Activated CD8-positive, alpha-beta T cell treated with anti-CD3 and anti-CD28 coated beads, Interleukin-2, amount 10 ng/mL, durations not matched to agents 7 days and 5 days (primary cell): ENCODE measurements at regions not wholly inside any gene's neighbourhood (a gene's known extent, or its start where the extent isn't known, plus 50 kb on each side); places are given as distances from the start of the nearest gene placed in this dataset.

Experiments
- ATAC-seq: fragments of 150-1000 bp; cut with Tn5 transposase; one replicate; pipeline ENCODE4 v1.10.0; 2021; ENCODE audit warnings: moderate library complexity
- CTCF ChIA-PET: fragments of 350-600 bp; sonication (Branson Sonifier 250); formaldehyde crosslinking; loops from one replicate; lab custom pipeline; 2021; ENCODE audit warnings: antibody characterized with exemption; lab: Charles Lee
- POLR2A ChIA-PET: fragments of 350-600 bp; sonication (Branson Sonifier 250); formaldehyde crosslinking; loops from one replicate; lab custom pipeline; 2021; ENCODE audit warnings: antibody characterized with exemption; lab: Charles Lee
- DNase-seq: peaks from one replicate; pipeline ENCODE4 v3.0.0-alpha.2; 2020
- H3K27ac Mint-ChIP-seq: one replicate; pipeline ENCODE4 v1.8.0; 2021; ENCODE audit warnings: mild to moderate bottlenecking, mixed read lengths
- H3K27me3 Mint-ChIP-seq: one replicate; pipeline ENCODE4 v1.8.0; 2021; ENCODE audit warnings: low read depth, mixed read lengths
- H3K36me3 Mint-ChIP-seq: one replicate; pipeline ENCODE4 v1.8.0; 2021; ENCODE audit warnings: low read depth, mixed read lengths
- H3K4me1 Mint-ChIP-seq: one replicate; pipeline ENCODE4 v1.8.0; 2021; ENCODE audit warnings: low read depth, mixed read lengths
- H3K4me3 Mint-ChIP-seq: one replicate; pipeline ENCODE4 v1.8.0; 2021; ENCODE audit warnings: mild to moderate bottlenecking, mixed read lengths
- H3K9me3 Mint-ChIP-seq: one replicate; pipeline ENCODE4 v1.8.0; 2022; ENCODE audit warnings: mixed read lengths; ENCODE audit not compliant: insufficient read depth

DNA sequence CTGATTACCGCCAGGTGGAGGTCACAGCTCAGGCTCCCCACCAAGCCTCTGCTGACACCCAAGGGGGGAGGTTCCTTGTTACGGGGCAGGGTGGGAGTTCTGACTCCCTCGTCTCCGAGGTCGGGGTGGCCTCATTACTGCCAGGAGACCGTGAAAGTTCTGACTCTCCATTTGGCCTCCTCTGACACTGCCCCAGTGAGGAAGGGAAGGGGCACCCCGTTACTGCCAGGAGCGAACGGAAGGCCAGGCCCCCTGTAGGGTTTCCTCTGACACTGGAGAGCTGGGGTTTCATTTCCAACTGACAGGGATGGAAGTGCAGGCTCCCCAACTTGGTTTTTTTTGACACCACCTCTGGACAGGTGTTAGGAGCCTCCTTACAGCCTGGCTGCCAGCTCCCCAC lies 138.1 kb upstream of the EEPD1 start:
- Mint-ChIP-seq H3K9me3 (no peaks in the 10 kb centered on the region), H3K27me3 (no peaks in the 10 kb centered on the region), H3K36me3 (no peaks in the 10 kb centered on the region), H3K4me3 (no peak overlapping the region), H3K27ac (no peak overlapping the region), H3K4me1 (no peaks in the 10 kb centered on the region)
- POLR2A ChIA-PET = no interaction called here
- DNase-seq (no peak), ATAC-seq (no peak)
- CTCF ChIA-PET = interaction anchor here (1.2 kb wide), 1 partner anchor 304 kb away, joined by 3 read pairs; no protein-coding TSS in a partner anchor

DNA sequence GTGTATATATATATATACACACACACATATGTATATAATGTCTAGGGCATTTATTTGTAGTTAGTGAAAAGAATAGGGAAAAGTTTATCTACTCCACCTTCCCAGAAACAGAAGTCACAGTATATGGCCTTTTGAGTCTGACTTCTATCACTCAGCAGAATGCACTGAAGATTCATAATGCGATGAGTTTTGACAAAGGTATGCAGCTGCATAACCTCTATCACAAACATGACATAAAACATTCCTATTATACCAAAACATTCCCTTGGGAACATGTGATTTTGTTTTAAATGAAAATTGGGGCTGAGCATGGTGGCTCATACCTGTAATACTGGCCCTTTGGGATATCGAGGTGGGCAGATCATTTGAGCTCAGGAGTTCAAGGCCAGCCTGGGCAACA lies 137.3 kb upstream of the EEPD1 start:
- H3K4me3 Mint-ChIP-seq = no peak overlapping the region
- ChIA-PET POLR2A (no interaction called here), CTCF (no interaction called here)
- H3K27ac Mint-ChIP-seq = no peak overlapping the region
- H3K4me1 Mint-ChIP-seq = no peaks in the 10 kb centered on the region
- ATAC-seq (no peak), DNase-seq (no peak)
- H3K27me3 Mint-ChIP-seq = no peaks in the 10 kb centered on the region
- H3K36me3 Mint-ChIP-seq = no peaks in the 10 kb centered on the region
- no peaks in the 10 kb centered on the region for H3K9me3 Mint-ChIP-seq

DNA sequence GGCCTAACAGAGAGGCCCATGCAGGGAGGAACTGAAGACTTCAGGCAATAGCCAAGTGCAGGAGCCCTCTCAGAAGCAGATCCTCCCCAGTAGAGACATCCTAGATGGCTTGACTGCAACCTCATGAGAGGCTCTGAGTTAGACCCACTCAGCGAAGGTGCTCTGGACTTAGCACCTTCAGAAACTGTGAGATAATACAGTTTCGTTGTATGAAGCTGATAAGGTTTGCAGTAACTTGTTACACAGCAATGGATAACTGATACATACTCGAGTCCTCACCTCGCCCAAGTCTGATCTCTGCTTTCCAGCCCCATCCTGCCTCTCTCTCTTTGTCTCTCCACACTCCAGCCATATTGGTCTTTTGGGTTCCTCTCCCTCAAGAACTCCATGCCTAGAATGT lies 136.4 kb upstream of the EEPD1 start:
- CTCF ChIA-PET = no interaction called here
- Mint-ChIP-seq H3K4me3 (no peak overlapping the region), H3K27ac (no peak overlapping the region), H3K4me1 (no peaks in the 10 kb centered on the region), H3K27me3 (no peaks in the 10 kb centered on the region), H3K9me3 (no peaks in the 10 kb centered on the region), H3K36me3 (no peaks in the 10 kb centered on the region)
- DNase-seq (no peak), ATAC-seq (no peak)
- POLR2A ChIA-PET = no interaction called here

DNA sequence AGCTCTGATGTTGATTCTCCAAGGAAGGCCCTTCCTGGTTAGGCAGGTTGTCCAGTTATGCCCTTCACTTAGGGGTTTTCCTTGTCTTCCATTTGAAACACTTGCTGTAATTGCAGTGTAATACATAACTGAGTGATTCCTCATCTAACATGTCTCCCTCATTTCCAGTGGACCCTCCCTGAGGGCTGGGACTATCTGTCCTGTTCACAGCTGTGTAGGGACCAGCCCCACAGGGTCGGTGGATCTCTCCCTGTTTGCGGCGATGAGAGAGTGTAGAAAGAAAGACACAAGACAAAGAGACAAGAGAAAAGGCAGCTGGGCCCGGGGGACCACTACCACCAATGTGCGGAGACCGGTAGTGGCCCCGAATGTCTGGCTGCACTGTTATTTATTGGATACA lies 135.9 kb upstream of the EEPD1 start:
- Mint-ChIP-seq H3K4me1 (no peaks in the 10 kb centered on the region), H3K9me3 (no peaks in the 10 kb centered on the region), H3K36me3 (no peaks in the 10 kb centered on the region), H3K27me3 (no peaks in the 10 kb centered on the region), H3K4me3 (no peak overlapping the region), H3K27ac (no peak overlapping the region)
- DNase-seq (no peak), ATAC-seq (no peak)
- ChIA-PET POLR2A (no interaction called here), CTCF (no interaction called here)

DNA sequence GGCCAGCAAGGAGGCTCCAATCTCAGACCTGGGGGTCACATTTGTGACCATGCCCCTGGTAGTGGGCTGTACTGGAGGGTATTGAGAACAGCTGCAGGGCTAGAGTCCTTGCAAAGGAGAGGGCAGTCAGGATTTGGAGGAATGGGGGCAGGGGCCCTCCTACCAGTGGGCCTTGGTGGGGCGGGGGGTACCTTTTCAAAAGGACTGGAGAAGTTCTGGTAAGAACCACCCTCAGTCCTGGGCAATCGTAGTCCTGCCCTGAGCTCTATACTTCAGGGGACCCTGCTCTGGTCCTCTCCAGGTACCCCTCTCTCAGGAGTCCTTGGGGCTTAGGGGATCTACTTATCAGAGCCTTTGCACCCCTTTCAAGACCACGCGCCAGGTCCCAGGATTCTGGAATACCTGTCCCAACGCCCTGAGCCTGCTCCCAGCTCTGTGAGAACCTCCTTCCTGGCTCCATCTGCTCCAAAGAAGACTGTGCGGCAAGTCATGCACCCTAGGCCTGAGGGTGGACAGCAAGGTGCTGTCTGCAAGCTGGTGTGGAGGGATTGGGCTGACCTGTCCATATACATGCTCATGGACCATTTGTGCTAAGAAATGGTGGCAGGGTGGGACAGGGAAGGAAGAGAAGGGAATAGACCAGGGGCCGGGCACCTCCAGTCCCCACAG lies 134.1 kb upstream of the EEPD1 start:
- no peak overlapping the region for H3K27ac Mint-ChIP-seq
- H3K9me3 Mint-ChIP-seq = no peaks in the 10 kb centered on the region
- ChIA-PET CTCF (no interaction called here), POLR2A (no interaction called here)
- H3K4me1 Mint-ChIP-seq = no peaks in the 10 kb centered on the region
- DNase-seq = no peak
- no peaks in the 10 kb centered on the region for H3K36me3 Mint-ChIP-seq
- H3K4me3 Mint-ChIP-seq = no peak overlapping the region
- H3K27me3 Mint-ChIP-seq = peaks cover 2% of the 10 kb centered on the region
- no peak for ATAC-seq

DNA sequence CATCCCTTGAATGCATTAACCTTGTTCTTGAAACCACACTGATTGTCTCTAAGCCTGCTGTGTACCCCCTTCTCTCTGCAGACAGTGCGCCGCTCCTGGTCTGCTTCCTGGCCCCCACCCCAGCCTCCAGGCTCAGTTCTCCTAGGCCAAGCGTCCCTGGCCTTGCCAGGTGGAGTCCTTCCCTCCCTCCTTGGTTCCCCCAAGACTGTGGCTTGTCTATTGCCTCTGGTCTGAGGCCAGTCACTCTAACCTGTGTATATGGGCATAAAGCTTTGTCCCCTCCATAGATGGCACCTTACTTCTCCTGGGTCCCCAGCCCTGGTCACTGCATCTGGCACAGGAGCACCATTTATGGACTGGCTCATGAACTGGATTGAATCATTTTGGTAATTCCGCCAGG lies 133.5 kb upstream of the EEPD1 start:
- H3K27me3 Mint-ChIP-seq = peaks cover 2% of the 10 kb centered on the region
- ATAC-seq = no peak
- CTCF ChIA-PET = no interaction called here

DNA sequence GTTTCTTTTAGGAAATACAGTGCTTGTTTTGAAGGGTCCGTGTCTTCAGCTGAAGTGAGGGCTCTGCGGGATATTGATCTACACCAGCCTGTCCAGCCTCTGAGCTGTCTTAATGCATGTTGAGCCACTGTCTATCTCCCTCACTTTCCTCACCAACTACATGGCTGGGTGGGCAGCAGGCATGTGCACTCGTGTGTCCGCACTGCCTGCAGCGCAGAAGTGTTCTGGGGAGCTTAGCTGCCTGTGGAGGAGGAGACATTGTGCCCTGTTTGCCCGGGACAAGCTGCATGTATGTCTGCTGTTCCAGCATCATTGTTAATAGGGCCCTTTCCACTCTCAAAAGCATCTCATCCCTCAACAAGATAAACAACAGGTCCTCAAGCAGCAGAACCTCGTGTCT lies 133.1 kb upstream of the EEPD1 start:
- H3K36me3 Mint-ChIP-seq = no peaks in the 10 kb centered on the region
- H3K4me3 Mint-ChIP-seq = no peak overlapping the region
- ATAC-seq (no peak), DNase-seq (no peak)
- no peaks in the 10 kb centered on the region for H3K4me1 Mint-ChIP-seq
- H3K9me3 Mint-ChIP-seq = no peaks in the 10 kb centered on the region
- ChIA-PET CTCF (no interaction called here), POLR2A (no interaction called here)
- no peak overlapping the region for H3K27ac Mint-ChIP-seq
- peaks cover 5% of the 10 kb centered on the region for H3K27me3 Mint-ChIP-seq

More for the DNA sequence above, 133.5 kb upstream of the EEPD1 start:
- DNase-seq = no peak
- Mint-ChIP-seq H3K4me1 (no peaks in the 10 kb centered on the region), H3K9me3 (no peaks in the 10 kb centered on the region), H3K4me3 (no peak overlapping the region), H3K27ac (no peak overlapping the region), H3K36me3 (no peaks in the 10 kb centered on the region)
- POLR2A ChIA-PET = no interaction called here

DNA sequence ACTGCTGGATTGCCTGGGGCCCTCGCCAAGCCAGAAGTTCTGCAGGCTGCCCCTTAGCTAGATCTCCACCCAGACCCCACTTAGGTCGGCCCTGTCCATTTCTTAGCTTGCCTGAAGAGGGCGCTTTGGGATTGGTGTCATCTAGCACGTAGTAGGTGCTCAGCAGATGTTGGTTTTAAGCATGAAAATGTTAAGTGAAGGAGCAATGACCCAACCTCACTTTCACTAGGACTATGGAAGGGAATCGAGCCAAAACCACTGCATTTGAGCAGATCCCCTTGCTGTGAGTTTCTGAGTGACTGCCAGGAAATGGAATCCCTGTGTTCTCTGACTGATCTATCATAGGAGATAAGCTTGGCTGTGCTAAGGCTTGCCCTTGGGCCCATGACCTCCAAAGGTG lies 131.7 kb upstream of the EEPD1 start:
- ChIA-PET CTCF (interaction anchor here (0.6 to 1.1 kb wide), 6 partner anchors 41 to 1930 kb away, joined by 3 to 5 read pairs (median 4); no protein-coding TSS in a partner anchor), POLR2A (no interaction called here)
- Mint-ChIP-seq H3K27ac (no peak overlapping the region), H3K36me3 (no peaks in the 10 kb centered on the region), H3K4me1 (no peaks in the 10 kb centered on the region), H3K9me3 (no peaks in the 10 kb centered on the region), H3K4me3 (no peak overlapping the region), H3K27me3 (peaks cover 7% of the 10 kb centered on the region)
- ATAC-seq = no peak
- DNase-seq = no peak

DNA sequence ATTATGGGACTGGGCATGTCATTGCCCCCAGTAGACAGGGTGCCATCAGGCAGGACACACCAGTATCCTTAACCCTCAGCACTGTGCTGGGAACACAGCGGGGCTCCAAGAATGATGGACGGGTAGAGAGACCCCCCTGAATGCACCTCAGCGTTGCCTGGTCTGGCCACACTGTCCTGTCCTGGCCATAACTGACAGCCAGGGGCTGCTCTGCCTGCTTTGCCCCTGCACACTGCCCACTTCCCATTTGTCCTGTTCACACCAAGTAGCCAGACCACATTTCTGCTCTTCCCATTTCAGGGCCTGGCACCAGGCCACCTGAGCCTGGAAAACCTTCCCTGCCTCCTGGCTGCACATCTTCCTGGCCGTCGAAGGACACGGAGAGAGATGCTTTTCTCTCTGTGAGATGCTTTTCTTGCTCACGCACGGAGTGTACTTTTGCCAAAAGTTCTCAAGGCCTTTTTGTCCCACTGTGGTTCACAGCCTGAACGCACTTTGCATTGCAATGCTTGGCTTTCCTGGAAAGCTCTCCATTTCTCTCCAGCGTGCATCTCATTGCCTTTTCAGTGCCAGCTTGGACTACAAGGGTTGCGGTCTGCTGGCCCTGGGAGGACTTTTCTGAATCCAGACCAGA lies 131.0 kb upstream of the EEPD1 start:
- POLR2A ChIA-PET = no interaction called here
- Mint-ChIP-seq H3K36me3 (no peaks in the 10 kb centered on the region), H3K4me3 (no peak overlapping the region), H3K9me3 (no peaks in the 10 kb centered on the region), H3K27me3 (peaks cover 8% of the 10 kb centered on the region), H3K4me1 (no peaks in the 10 kb centered on the region), H3K27ac (no peak overlapping the region)
- no peak for DNase-seq
- CTCF ChIA-PET = interaction anchor here (0.8 to 1.2 kb wide), 3 partner anchors 14 to 296 kb away, joined by 3 to 4 read pairs (median 4); no protein-coding TSS in a partner anchor
- ATAC-seq = no peak

DNA sequence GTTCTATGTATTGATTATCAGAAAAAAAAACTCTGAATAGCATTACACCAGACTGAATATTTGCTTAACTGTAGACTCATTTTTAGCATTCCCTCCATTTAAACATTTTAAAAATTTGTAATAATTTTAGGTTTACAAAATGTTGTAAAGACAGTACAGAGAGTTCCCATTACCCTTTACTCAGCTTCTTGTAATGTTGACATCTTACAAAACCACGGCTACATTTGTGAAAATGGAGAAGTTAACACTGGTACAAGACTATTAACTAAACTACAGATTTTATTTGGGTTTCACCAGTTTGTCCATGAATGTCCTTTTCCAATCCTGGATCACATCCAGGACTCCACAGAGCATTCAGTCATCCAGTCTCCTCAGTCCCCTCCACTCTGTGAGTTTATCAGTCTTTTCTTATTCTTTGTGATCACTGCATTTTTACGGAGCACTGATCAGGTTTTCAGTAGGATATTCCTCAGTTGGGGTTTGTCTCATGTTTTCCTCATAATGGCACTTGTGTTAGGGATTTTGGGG lies 130.0 kb upstream of the EEPD1 start:
- no peak for ATAC-seq
- Mint-ChIP-seq H3K4me1 (no peaks in the 10 kb centered on the region), H3K9me3 (no peaks in the 10 kb centered on the region), H3K36me3 (no peaks in the 10 kb centered on the region), H3K27ac (no peak overlapping the region), H3K27me3 (peaks cover 12% of the 10 kb centered on the region), H3K4me3 (no peak overlapping the region)
- DNase-seq = no peak
- ChIA-PET CTCF (no interaction called here), POLR2A (no interaction called here)

DNA sequence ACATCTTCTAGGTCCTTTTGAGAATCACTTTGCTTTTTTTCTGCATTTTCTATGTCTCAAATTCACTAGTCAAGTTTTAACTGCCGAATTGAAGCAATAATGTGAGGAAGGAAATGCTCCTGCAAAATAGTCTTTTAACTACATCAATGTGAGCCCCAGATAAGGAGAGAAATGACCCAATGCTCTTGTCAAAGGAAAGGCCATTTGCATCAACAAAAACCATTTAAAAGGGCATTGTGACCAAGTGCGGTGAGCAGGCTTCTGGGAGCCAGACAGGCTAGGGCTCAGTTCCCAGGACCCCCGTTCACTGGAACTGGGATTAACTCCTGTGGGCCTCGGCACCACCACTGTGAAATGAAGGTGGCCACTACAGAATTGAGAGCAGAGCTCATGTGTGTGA lies 127.9 kb upstream of the EEPD1 start:
- ATAC-seq = no peak
- Mint-ChIP-seq H3K4me1 (no peaks in the 10 kb centered on the region), H3K36me3 (no peaks in the 10 kb centered on the region), H3K4me3 (no peak overlapping the region), H3K27ac (no peak overlapping the region), H3K27me3 (peaks cover 12% of the 10 kb centered on the region), H3K9me3 (no peaks in the 10 kb centered on the region)
- ChIA-PET CTCF (no interaction called here), POLR2A (no interaction called here)
- no peak for DNase-seq

DNA sequence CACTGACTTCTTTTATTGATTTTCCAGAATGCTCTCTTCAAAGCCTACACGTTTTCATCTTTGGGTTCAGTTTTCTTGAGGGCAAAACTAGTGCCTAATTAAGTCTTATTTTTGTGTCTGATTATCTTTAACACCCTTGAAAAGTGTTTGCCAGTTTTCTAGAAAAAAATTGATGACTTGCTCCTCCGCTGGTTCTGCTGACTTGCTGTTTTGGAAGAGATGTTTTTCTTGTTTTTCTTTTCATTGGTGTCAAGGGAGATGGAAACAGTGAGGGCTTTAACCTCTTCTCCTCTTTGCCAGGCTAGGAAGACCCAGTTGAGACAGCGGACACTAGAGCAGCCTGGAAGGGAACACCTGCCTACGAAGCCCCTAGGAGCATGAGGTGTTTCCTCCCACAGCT lies 123.7 kb upstream of the EEPD1 start:
- no peaks in the 10 kb centered on the region for H3K9me3 Mint-ChIP-seq
- DNase-seq (no peak), ATAC-seq (no peak)
- no peak overlapping the region for H3K4me3 Mint-ChIP-seq
- ChIA-PET CTCF (no interaction called here), POLR2A (no interaction called here)
- no peaks in the 10 kb centered on the region for H3K36me3 Mint-ChIP-seq
- no peak overlapping the region for H3K27ac Mint-ChIP-seq
- H3K27me3 Mint-ChIP-seq = peaks cover 33% of the 10 kb centered on the region
- no peaks in the 10 kb centered on the region for H3K4me1 Mint-ChIP-seq
